ENCODE measurements at regions not wholly inside any gene's neighbourhood (a gene's known extent, or its start where the extent isn't known, plus 50 kb on each side); places are given as distances from the start of the nearest gene placed in this dataset.

DNA sequence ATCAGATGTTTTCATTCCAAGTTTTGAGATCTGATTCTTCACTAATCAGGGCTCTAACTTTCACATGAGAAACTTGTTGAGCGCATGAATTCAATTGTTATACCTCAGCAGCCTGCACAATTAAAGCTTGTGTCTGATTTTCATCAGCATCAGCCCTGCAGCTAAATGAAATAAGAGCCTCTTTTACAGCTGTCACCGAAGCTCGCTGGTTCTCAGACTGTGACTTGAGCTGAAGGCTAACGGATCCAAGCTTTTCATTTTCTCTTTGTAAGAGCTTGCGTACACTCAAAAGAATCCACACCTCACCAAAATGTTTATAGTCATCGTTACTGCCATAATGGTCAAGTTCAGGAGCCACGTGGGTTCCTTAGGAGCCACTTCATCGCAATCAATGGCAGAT, 65.5 kb upstream of the BEGAIN start:
- TF ChIP-seq, protein P1, sequence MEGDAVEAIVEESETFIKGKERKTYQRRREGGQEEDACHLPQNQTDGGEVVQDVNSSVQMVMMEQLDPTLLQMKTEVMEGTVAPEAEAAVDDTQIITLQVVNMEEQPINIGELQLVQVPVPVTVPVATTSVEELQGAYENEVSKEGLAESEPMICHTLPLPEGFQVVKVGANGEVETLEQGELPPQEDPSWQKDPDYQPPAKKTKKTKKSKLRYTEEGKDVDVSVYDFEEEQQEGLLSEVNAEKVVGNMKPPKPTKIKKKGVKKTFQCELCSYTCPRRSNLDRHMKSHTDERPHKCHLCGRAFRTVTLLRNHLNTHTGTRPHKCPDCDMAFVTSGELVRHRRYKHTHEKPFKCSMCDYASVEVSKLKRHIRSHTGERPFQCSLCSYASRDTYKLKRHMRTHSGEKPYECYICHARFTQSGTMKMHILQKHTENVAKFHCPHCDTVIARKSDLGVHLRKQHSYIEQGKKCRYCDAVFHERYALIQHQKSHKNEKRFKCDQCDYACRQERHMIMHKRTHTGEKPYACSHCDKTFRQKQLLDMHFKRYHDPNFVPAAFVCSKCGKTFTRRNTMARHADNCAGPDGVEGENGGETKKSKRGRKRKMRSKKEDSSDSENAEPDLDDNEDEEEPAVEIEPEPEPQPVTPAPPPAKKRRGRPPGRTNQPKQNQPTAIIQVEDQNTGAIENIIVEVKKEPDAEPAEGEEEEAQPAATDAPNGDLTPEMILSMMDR (IDR thresholded peaks at IDR 0.05; ENCODE audit: control insufficient read depth, extremely low read depth, insufficient read depth) = no peak
- no peak overlapping the region for H3K4me3 ChIP-seq (ENCODE audit: low read depth, low read length)
- no peak for DNase-seq (ENCODE audit: low read depth)

DNA sequence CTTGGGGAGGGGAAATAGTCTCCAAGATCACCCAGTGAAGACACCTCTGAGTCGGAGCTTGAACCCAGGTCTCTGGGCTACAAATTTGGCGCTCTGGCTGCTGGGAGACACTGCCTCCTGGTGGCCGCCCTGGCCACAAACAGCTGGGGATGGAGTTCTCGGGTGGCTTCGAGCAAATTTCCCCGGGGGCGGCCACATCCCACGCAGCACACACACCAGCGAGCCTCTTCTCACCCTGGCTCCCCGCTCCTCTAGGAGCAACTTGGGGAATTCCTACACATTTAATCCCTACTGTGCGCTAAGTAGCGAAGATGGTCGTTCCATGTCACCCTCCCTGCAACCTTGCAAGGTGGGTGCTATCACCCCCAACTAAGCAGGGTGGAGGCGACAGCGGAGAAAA, 66.2 kb upstream of the BEGAIN start:
- DNase-seq (ENCODE audit: low read depth) = no peak
- H3K4me3 ChIP-seq (ENCODE audit: low read depth, low read length) = no peak overlapping the region
- TF ChIP-seq, protein P1 (IDR thresholded peaks at IDR 0.05; ENCODE audit: control insufficient read depth, extremely low read depth, insufficient read depth) = peak; percentile 41; the same call in 1 of the 2 replicates

DNA sequence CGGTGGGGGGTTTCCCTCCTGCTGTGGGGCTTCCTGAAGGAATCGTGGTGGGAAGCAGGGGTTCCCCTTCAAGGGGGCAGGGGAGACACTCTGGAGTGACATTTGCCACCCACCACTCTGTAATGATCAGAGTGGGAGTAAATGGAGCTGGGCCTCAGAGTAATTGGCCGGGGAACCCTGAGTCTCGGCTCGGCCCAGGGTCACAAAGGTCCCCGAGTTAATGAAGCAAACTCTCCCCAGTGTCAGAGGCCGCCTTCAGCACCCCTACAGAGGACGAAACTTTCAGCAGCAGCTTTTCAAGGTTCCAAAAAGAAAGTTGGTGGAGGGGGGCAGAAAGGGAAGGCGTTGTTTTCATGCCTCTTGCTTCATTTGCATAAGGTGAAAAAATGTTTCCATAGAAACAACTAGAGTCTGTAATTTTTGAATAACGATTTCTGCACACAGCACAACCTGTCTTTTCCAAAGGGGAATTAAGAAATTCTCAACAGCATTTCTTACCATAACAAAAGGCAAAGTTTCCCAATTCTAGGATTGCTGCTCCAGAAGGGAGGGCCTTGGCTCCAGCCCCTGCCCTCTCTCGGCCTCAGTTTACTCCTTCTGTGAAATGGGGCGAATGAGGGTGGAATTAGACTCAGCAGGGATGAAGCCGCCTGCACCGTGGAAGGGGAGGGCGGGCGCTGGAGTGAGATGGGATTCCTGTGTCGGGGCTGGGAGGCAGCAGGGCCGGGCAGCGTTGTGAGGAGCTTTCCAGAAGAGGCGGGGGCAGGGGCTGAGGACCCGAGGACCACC, 67.0 kb upstream of the BEGAIN start:
- TF ChIP-seq, protein P1 (IDR thresholded peaks at IDR 0.05; ENCODE audit: control insufficient read depth, extremely low read depth, insufficient read depth) = no peak
- no peak overlapping the region for H3K4me3 ChIP-seq (ENCODE audit: low read depth, low read length)
- DNase-seq (ENCODE audit: low read depth) = no peak

- no peak for DNase-seq (ENCODE audit: low read depth)
- no peak overlapping the region for H3K4me3 ChIP-seq (ENCODE audit: low read depth, low read length)
- TF ChIP-seq, protein P1 (IDR thresholded peaks at IDR 0.05; ENCODE audit: control insufficient read depth, extremely low read depth, insufficient read depth) = peak; percentile 90
Observed at GRCh38 chr14:100654814-100655740, 67.9 kb upstream of the BEGAIN start.

GRCh38 chr14:100655741-100656085, 68.5 kb upstream of the BEGAIN start:
- TF ChIP-seq, protein P1 (IDR thresholded peaks at IDR 0.05; ENCODE audit: control insufficient read depth, extremely low read depth, insufficient read depth) = no peak
- no peak overlapping the region for H3K4me3 ChIP-seq (ENCODE audit: low read depth, low read length)
- DNase-seq (ENCODE audit: low read depth) = no peak

DNA sequence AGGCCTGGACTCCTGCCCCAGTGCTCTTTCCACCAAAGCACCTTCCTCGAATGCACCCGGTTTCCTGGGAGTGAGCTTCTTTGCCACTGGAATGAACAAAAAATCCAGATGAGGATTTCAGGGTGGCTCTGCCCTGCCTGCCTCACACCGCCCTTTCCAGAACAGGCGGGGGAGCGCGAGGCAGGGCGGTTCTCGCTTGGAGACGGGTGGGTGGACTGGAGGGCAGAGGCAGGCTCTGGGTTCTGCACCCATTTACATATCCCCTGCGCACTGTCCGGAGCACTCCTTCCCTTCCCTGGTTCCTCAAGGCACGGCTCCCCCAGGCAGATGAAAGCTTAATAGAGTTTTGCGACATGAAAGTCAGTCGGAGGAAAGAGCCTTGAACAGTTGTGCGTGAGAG, 69.7 kb upstream of the DLK1 start:
- DNase-seq (ENCODE audit: low read depth) = no peak
- TF ChIP-seq, protein P1 (IDR thresholded peaks at IDR 0.05; ENCODE audit: control insufficient read depth, extremely low read depth, insufficient read depth) = no peak
- H3K4me3 ChIP-seq (ENCODE audit: low read depth, low read length) = no peak overlapping the region
